Duodenal mucosa (tissue), 2 donors: ENCODE measurements at regions not wholly inside any gene's neighbourhood (a gene's known extent, or its start where the extent isn't known, plus 50 kb on each side); places are given as distances from the start of the nearest gene placed in this dataset.

Source experiments
- H3K27ac ChIP-seq: one replicate; pipeline ENCODE4 v1.7.0; 2013; ENCODE audit warnings: low read depth, low read length
- H3K27me3 ChIP-seq, 2 donors: one replicate each; pipeline ENCODE4 v1.7.0; 2013; ENCODE audit warnings: low read length in 2 of 2, control low read depth in 1 of 2; ENCODE audit not compliant: insufficient read depth in 2 of 2, control insufficient read depth in 1 of 2
- H3K36me3 ChIP-seq, 2 donors: one replicate each; pipeline ENCODE4 v1.7.0; 2013; ENCODE audit warnings: low read length in 2 of 2, control low read depth in 1 of 2; ENCODE audit not compliant: insufficient read depth in 2 of 2, control insufficient read depth in 1 of 2
- H3K4me1 ChIP-seq, 2 donors: one replicate each; pipeline ENCODE4 v1.7.0; 2013; ENCODE audit warnings: low read length in 2 of 2, control low read depth in 1 of 2; ENCODE audit not compliant: insufficient read depth in 2 of 2, control insufficient read depth in 1 of 2
- H3K4me3 ChIP-seq, 2 donors: one replicate each; pipeline ENCODE4 v1.7.0; 2013; ENCODE audit warnings: low read length in 2 of 2, low read depth in 1 of 2
- H3K9ac ChIP-seq, 2 donors: one replicate each; pipeline ENCODE4 v1.7.0; 2013; ENCODE audit warnings: low read length in 2 of 2, low read depth in 1 of 2
- H3K9me3 ChIP-seq, 2 donors: one replicate each; pipeline ENCODE4 v1.7.0; 2013; ENCODE audit warnings: low read length in 2 of 2, control low read depth in 1 of 2; ENCODE audit not compliant: control insufficient read depth in 1 of 2

GRCh38 chr10:89829262-89829886 lies 128.0 kb downstream of the KIF20B start:
- Histone ChIP-seq H3K27ac (no peak overlapping the region), H3K27me3 (no peaks in the 10 kb centered on the region), H3K9ac (no peak overlapping the region), H3K36me3 (no peaks in the 10 kb centered on the region), H3K9me3 (no peaks in the 10 kb centered on the region), H3K4me3 (no peak overlapping the region), H3K4me1 (no peaks in the 10 kb centered on the region)

- no peak overlapping the region for H3K9ac ChIP-seq
- no peak overlapping the region for H3K4me3 ChIP-seq
- no peak overlapping the region for H3K27ac ChIP-seq
These were observed 128.5 kb downstream of the KIF20B start for GRCh38 chr10:89829887-89830269.

GRCh38 chr10:89830624-89831023 lies 129.2 kb downstream of the KIF20B start:
- Histone ChIP-seq H3K9ac (no peak overlapping the region), H3K27ac (no peak overlapping the region), H3K36me3 (no peaks in the 10 kb centered on the region), H3K4me3 (no peak overlapping the region), H3K9me3 (no peaks in the 10 kb centered on the region), H3K4me1 (no peaks in the 10 kb centered on the region), H3K27me3 (no peaks in the 10 kb centered on the region)

More at GRCh38 chr10:89829887-89830269, 128.5 kb downstream of the KIF20B start:
- Histone ChIP-seq H3K9me3 (no peaks in the 10 kb centered on the region), H3K4me1 (no peaks in the 10 kb centered on the region), H3K27me3 (no peaks in the 10 kb centered on the region), H3K36me3 (no peaks in the 10 kb centered on the region)

DNA sequence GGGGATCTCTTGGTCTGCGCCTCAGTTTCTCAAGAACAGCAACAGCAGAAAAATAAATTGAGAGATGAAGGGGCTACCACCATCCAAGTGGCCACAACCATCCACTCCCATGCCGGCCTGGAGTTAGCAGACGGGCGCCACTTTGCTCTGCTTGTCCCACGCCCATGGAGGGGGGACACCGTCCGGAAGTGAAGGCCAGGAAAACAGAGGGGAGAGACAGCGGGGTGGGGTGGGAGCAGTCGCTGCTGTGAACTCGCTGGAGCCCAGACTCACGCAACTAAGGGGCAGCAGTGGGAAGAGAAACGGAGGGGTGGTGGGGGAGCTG lies 135.4 kb downstream of the KIF20B start:
- Histone ChIP-seq H3K27me3 (no peaks in the 10 kb centered on the region), H3K4me1 (peaks cover 3 to 11% of the 10 kb centered on the region in 2 donors), H3K36me3 (no peaks in the 10 kb centered on the region), H3K4me3 (peak overlapping the region; percentile 80 to 89), H3K9ac (peak overlapping the region; percentile 76), H3K27ac (no peak overlapping the region), H3K9me3 (no peaks in the 10 kb centered on the region)

- peak overlapping the region; percentile 80 to 89 for H3K4me3 ChIP-seq
- no peaks in the 10 kb centered on the region for H3K27me3 ChIP-seq
- H3K4me1 ChIP-seq: peaks cover 3 to 11% of the 10 kb centered on the region in 2 donors
- H3K9me3 ChIP-seq: no peaks in the 10 kb centered on the region
- H3K27ac ChIP-seq: no peak overlapping the region
- peak overlapping the region; percentile 76 for H3K9ac ChIP-seq
- H3K36me3 ChIP-seq: no peaks in the 10 kb centered on the region
These were observed 136.0 kb downstream of the KIF20B start for GRCh38 chr10:89837165-89838043.

GRCh38 chr10:89838044-89838615 lies 136.7 kb downstream of the KIF20B start:
- H3K27me3 ChIP-seq: no peaks in the 10 kb centered on the region
- H3K9me3 ChIP-seq: no peaks in the 10 kb centered on the region
- no peak overlapping the region for H3K27ac ChIP-seq
- peak overlapping the region; percentile 76 for H3K9ac ChIP-seq
- H3K36me3 ChIP-seq: no peaks in the 10 kb centered on the region
- H3K4me3 ChIP-seq: peak overlapping the region; percentile 80 to 89
- H3K4me1 ChIP-seq: peaks cover 3 to 11% of the 10 kb centered on the region in 2 donors

GRCh38 chr10:89845541-89846280 lies 144.3 kb downstream of the KIF20B start:
- no peaks in the 10 kb centered on the region for H3K36me3 ChIP-seq
- H3K9me3 ChIP-seq: no peaks in the 10 kb centered on the region
- no peak overlapping the region for H3K27ac ChIP-seq
- no peak overlapping the region for H3K4me3 ChIP-seq
- H3K4me1 ChIP-seq: no peaks in the 10 kb centered on the region
- no peaks in the 10 kb centered on the region for H3K27me3 ChIP-seq
- H3K9ac ChIP-seq: no peak overlapping the region

DNA sequence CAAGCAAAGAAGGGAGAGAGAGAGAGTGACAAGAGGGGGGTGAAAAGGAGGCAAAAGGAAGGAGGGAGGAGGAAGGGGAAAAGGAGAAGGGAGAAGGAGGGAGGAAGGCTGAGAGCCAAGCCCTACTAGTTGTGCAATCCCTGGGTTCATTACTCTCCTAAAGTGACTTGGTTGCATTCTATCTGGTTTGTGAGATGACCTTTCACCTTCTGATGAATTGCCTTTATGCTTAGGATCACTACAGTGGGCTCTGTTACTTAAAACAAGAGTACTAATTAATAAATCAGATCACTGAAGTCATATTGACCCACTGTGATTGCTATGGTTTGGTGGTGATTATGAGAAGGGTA lies 144.9 kb downstream of the KIF20B start:
- no peaks in the 10 kb centered on the region for H3K27me3 ChIP-seq
- no peaks in the 10 kb centered on the region for H3K4me1 ChIP-seq
- H3K36me3 ChIP-seq: no peaks in the 10 kb centered on the region

DNA sequence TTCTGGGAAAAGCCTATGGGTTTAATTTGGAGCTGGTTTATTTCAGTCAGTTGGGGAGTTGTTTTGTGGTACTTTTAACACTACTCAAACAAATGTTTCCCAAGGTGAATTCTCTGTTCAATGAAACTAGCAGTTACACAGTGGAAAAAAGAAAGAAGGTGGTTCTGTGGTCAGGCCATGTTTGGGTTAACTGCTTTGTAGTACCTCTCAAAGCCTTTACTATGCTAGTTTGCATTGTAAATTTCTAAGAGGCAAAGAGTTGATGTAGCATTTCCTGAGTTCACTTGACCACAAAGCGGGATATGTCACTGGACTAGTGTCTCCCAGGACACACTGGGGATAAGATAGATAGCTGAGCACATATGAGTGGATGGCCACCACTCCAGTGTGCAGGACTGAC lies 145.4 kb downstream of the KIF20B start:
- Histone ChIP-seq H3K9ac (no peak overlapping the region), H3K27ac (no peak overlapping the region), H3K4me3 (no peak overlapping the region), H3K9me3 (no peaks in the 10 kb centered on the region), H3K36me3 (no peaks in the 10 kb centered on the region), H3K4me1 (no peaks in the 10 kb centered on the region), H3K27me3 (no peaks in the 10 kb centered on the region)

More for the DNA sequence above, 144.9 kb downstream of the KIF20B start:
- Histone ChIP-seq H3K9ac (no peak overlapping the region), H3K4me3 (no peak overlapping the region), H3K27ac (no peak overlapping the region), H3K9me3 (no peaks in the 10 kb centered on the region)

GRCh38 chr10:89852872-89853271 lies 151.5 kb downstream of the KIF20B start:
- Histone ChIP-seq H3K4me1 (no peaks in the 10 kb centered on the region), H3K27me3 (no peaks in the 10 kb centered on the region), H3K4me3 (no peak overlapping the region), H3K27ac (no peak overlapping the region), H3K36me3 (no peaks in the 10 kb centered on the region), H3K9me3 (no peaks in the 10 kb centered on the region), H3K9ac (no peak overlapping the region)
